A549 (cell line): ENCODE measurements at regions not wholly inside any gene's neighbourhood (a gene's known extent, or its start where the extent isn't known, plus 50 kb on each side); places are given as distances from the start of the nearest gene placed in this dataset.

ENCODE experiments used
- EP300 ChIP-seq, 2 experiments: fragments of >200 bp; sonication (Bioruptor Twin); formaldehyde crosslinking; IDR thresholded peaks; 2 replicates in 1 of 2; 3 replicates in 1 of 2; pipeline ENCODE4 v1.6.1; 2016 to 2017
- GATA3 ChIP-seq: IDR thresholded peaks from 2 replicates; pipeline ENCODE4 v1.6.1; 2012; ENCODE audit warnings: borderline replicate concordance
- MAFK ChIP-seq: fragments of 450-650 bp; IDR thresholded peaks from 2 replicates; pipeline ENCODE4 v1.6.1; 2014; ENCODE audit not compliant: partially characterized antibody
- POLR2A ChIP-seq: IDR thresholded peaks from 2 replicates; pipeline ENCODE4 v1.6.1; 2012; ENCODE audit warnings: mild to moderate bottlenecking, low read length
- TF ChIP-seq, protein P1 (sequence below): fragments of >200 bp; sonication (Bioruptor Twin); formaldehyde crosslinking; IDR thresholded peaks from 3 replicates; pipeline ENCODE4 v1.5.1; 2016
- TF ChIP-seq, protein P2 (sequence below): fragments of 200-600 bp; sonication (generic); IDR thresholded peaks from 2 replicates; pipeline ENCODE4 v1.6.1; 2016; ENCODE audit warnings: antibody characterized with exemption, mild to moderate bottlenecking, moderate library complexity
- TF ChIP-seq, protein P3 (sequence below): fragments of 250-450 bp; sonication (Bioruptor Pico); IDR thresholded peaks from 2 replicates; pipeline ENCODE4 v1.5.0; 2021; ENCODE audit warnings: mild to moderate bottlenecking, moderate library complexity, borderline replicate concordance
- TF ChIP-seq, protein P4 (sequence below): IDR thresholded peaks from 2 replicates; pipeline ENCODE4 v1.6.1; 2012

DNA sequence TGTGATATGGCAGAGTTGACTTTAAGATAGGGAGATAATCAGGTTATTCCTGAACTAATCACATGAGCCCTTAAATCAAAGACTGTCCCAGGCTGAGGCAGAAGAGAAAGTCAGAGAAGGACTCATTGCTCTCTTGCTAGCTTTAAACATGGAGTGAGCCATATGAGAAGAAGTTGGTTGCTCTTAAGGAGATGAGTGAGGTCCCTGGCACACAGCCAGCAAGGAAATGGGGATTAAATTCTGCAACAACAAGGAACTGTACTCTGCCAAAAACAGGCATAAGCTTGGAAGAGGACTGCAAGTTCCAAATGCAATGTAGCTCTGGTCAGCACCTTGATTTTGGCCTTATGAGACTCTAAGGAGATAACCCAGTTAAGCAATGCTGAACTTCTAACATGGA, 457.0 kb downstream of the PLOD2 start:
- TF ChIP-seq, protein P1, sequence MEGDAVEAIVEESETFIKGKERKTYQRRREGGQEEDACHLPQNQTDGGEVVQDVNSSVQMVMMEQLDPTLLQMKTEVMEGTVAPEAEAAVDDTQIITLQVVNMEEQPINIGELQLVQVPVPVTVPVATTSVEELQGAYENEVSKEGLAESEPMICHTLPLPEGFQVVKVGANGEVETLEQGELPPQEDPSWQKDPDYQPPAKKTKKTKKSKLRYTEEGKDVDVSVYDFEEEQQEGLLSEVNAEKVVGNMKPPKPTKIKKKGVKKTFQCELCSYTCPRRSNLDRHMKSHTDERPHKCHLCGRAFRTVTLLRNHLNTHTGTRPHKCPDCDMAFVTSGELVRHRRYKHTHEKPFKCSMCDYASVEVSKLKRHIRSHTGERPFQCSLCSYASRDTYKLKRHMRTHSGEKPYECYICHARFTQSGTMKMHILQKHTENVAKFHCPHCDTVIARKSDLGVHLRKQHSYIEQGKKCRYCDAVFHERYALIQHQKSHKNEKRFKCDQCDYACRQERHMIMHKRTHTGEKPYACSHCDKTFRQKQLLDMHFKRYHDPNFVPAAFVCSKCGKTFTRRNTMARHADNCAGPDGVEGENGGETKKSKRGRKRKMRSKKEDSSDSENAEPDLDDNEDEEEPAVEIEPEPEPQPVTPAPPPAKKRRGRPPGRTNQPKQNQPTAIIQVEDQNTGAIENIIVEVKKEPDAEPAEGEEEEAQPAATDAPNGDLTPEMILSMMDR, result no peak
- TF ChIP-seq, protein P2, sequence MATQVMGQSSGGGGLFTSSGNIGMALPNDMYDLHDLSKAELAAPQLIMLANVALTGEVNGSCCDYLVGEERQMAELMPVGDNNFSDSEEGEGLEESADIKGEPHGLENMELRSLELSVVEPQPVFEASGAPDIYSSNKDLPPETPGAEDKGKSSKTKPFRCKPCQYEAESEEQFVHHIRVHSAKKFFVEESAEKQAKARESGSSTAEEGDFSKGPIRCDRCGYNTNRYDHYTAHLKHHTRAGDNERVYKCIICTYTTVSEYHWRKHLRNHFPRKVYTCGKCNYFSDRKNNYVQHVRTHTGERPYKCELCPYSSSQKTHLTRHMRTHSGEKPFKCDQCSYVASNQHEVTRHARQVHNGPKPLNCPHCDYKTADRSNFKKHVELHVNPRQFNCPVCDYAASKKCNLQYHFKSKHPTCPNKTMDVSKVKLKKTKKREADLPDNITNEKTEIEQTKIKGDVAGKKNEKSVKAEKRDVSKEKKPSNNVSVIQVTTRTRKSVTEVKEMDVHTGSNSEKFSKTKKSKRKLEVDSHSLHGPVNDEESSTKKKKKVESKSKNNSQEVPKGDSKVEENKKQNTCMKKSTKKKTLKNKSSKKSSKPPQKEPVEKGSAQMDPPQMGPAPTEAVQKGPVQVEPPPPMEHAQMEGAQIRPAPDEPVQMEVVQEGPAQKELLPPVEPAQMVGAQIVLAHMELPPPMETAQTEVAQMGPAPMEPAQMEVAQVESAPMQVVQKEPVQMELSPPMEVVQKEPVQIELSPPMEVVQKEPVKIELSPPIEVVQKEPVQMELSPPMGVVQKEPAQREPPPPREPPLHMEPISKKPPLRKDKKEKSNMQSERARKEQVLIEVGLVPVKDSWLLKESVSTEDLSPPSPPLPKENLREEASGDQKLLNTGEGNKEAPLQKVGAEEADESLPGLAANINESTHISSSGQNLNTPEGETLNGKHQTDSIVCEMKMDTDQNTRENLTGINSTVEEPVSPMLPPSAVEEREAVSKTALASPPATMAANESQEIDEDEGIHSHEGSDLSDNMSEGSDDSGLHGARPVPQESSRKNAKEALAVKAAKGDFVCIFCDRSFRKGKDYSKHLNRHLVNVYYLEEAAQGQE, result no peak
- TF ChIP-seq, protein P3, sequence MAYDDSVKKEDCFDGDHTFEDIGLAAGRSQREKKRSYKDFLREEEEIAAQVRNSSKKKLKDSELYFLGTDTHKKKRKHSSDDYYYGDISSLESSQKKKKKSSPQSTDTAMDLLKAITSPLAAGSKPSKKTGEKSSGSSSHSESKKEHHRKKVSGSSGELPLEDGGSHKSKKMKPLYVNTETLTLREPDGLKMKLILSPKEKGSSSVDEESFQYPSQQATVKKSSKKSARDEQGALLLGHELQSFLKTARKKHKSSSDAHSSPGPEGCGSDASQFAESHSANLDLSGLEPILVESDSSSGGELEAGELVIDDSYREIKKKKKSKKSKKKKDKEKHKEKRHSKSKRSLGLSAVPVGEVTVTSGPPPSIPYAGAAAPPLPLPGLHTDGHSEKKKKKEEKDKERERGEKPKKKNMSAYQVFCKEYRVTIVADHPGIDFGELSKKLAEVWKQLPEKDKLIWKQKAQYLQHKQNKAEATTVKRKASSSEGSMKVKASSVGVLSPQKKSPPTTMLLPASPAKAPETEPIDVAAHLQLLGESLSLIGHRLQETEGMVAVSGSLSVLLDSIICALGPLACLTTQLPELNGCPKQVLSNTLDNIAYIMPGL, result no peak
- TF ChIP-seq GATA3 (no peak), MAFK (no peak), POLR2A (no peak), EP300 (IDR thresholded peaks at IDR 0.05) (no peak)
- TF ChIP-seq, protein P4, sequence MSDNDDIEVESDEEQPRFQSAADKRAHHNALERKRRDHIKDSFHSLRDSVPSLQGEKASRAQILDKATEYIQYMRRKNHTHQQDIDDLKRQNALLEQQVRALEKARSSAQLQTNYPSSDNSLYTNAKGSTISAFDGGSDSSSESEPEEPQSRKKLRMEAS, result no peak
